GM12878 (cell line): ENCODE measurements at regions not wholly inside any gene's neighbourhood (a gene's known extent, or its start where the extent isn't known, plus 50 kb on each side); places are given as distances from the start of the nearest gene placed in this dataset.

ENCODE experiments used
- CTCF ChIP-seq, 3 experiments: IDR thresholded peaks in 2 of 3; conservative IDR thresholded peaks in 1 of 3; 2 replicates each; pipeline ENCODE4 v1.5.1; 2011; ENCODE audit warnings: low read depth in 3 of 3, low read length in 3 of 3, mild to moderate bottlenecking in 3 of 3, control low read depth in 2 of 3, moderate library complexity in 2 of 3, inconsistent platforms in 1 of 3, mixed read lengths in 1 of 3; ENCODE audit not compliant: control insufficient read depth in 2 of 3, insufficient read depth in 1 of 3; ENCODE audit errors: extremely low read depth in 1 of 3
- EZH2 ChIP-seq: IDR thresholded peaks from 2 replicates; pipeline ENCODE4 v1.6.1; 2012; ENCODE audit warnings: low read depth, mild to moderate bottlenecking, control low read depth, inconsistent platforms, low read length, borderline replicate concordance; ENCODE audit not compliant: control insufficient read depth
- IKZF1 ChIP-seq: fragments of 450-650 bp; conservative IDR thresholded peaks from 2 replicates; pipeline ENCODE4 v1.6.1; 2017; ENCODE audit warnings: antibody characterized with exemption, mild to moderate bottlenecking
- JUNB ChIP-seq: IDR thresholded peaks from 2 replicates; pipeline ENCODE4 v1.6.1; 2016; ENCODE audit warnings: antibody characterized with exemption, mild to moderate bottlenecking
- NBN ChIP-seq: fragments of 450-650 bp; IDR thresholded peaks from 2 replicates; pipeline ENCODE4 v1.6.1; 2016
- NFYB ChIP-seq: IDR thresholded peaks from 2 replicates; pipeline ENCODE4 v1.6.1; 2011; ENCODE audit warnings: low read depth, mild to moderate bottlenecking, low read length, improper control_type of control experiment, moderate library complexity; ENCODE audit not compliant: insufficient read depth
- NRF1 ChIP-seq: conservative IDR thresholded peaks from 2 replicates; pipeline ENCODE4 v1.6.1; 2011; ENCODE audit warnings: mild to moderate bottlenecking, low read depth, low read length, improper control_type of control experiment
- RAD21 ChIP-seq: IDR thresholded peaks from 2 replicates; pipeline ENCODE4 v1.6.1; 2011; ENCODE audit warnings: mild to moderate bottlenecking, low read depth, low read length, moderate library complexity; ENCODE audit not compliant: insufficient read depth
- RB1 ChIP-seq: fragments of 450-650 bp; formaldehyde crosslinking; IDR thresholded peaks from 2 replicates; pipeline ENCODE4 v1.6.1; 2017; ENCODE audit warnings: mild to moderate bottlenecking, borderline replicate concordance
- YY1 ChIP-seq: IDR thresholded peaks from 2 replicates; pipeline ENCODE4 v1.6.1; 2011; ENCODE audit warnings: low read depth, mild to moderate bottlenecking, low read length
- ZNF274 ChIP-seq: IDR thresholded peaks from one replicate; pipeline ENCODE4 v1.8.0; 2011; ENCODE audit not compliant: insufficient read length, insufficient read depth
- TF ChIP-seq, protein P1 (sequence below): IDR thresholded peaks from 2 replicates; pipeline ENCODE4 v1.6.1; 2012; ENCODE audit warnings: low read length, inconsistent platforms
- TF ChIP-seq, protein P2 (sequence below): fragments of 450-650 bp; IDR thresholded peaks from 2 replicates; pipeline ENCODE4 v1.6.1; 2017; ENCODE audit warnings: borderline replicate concordance
- TF ChIP-seq, protein P3 (sequence below): IDR thresholded peaks from 2 replicates; pipeline ENCODE4 v1.6.1; 2012; ENCODE audit warnings: mild to moderate bottlenecking, low read depth, low read length

DNA sequence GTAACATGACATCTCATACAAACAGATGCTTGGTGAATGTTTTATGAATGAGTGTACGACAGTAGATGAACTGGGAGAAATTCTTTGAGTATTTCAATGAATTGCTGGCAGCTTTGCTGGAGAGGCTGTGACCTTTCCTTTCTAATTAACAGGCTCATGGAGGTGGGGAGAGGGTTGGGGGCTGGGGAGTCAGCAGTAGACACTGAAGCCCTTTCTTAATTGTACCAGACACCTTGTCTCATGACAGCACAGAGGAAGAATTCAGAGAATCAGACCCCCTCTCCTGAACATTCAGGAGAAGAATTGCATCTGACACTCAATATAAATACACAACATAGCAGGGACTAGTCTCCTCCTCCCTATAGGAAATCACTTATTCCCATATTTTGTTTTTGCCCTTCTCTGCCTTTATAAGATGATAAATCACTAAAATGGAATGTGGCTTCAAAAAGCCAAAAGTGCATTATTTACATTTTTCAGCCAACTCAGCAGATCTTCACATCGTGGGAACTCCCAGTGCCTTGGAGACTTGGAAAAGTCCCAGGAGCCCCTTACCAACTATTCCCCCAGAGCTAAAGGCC is 66.2 kb upstream of the TPM1 start:
- TF ChIP-seq, protein P1, sequence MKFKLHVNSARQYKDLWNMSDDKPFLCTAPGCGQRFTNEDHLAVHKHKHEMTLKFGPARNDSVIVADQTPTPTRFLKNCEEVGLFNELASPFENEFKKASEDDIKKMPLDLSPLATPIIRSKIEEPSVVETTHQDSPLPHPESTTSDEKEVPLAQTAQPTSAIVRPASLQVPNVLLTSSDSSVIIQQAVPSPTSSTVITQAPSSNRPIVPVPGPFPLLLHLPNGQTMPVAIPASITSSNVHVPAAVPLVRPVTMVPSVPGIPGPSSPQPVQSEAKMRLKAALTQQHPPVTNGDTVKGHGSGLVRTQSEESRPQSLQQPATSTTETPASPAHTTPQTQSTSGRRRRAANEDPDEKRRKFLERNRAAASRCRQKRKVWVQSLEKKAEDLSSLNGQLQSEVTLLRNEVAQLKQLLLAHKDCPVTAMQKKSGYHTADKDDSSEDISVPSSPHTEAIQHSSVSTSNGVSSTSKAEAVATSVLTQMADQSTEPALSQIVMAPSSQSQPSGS = no peak
- TF ChIP-seq YY1 = no peak
- TF ChIP-seq NRF1 = no peak
- TF ChIP-seq, protein P2, sequence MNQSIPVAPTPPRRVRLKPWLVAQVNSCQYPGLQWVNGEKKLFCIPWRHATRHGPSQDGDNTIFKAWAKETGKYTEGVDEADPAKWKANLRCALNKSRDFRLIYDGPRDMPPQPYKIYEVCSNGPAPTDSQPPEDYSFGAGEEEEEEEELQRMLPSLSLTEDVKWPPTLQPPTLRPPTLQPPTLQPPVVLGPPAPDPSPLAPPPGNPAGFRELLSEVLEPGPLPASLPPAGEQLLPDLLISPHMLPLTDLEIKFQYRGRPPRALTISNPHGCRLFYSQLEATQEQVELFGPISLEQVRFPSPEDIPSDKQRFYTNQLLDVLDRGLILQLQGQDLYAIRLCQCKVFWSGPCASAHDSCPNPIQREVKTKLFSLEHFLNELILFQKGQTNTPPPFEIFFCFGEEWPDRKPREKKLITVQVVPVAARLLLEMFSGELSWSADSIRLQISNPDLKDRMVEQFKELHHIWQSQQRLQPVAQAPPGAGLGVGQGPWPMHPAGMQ = no peak
- TF ChIP-seq EZH2 = no peak
- TF ChIP-seq, protein P3, sequence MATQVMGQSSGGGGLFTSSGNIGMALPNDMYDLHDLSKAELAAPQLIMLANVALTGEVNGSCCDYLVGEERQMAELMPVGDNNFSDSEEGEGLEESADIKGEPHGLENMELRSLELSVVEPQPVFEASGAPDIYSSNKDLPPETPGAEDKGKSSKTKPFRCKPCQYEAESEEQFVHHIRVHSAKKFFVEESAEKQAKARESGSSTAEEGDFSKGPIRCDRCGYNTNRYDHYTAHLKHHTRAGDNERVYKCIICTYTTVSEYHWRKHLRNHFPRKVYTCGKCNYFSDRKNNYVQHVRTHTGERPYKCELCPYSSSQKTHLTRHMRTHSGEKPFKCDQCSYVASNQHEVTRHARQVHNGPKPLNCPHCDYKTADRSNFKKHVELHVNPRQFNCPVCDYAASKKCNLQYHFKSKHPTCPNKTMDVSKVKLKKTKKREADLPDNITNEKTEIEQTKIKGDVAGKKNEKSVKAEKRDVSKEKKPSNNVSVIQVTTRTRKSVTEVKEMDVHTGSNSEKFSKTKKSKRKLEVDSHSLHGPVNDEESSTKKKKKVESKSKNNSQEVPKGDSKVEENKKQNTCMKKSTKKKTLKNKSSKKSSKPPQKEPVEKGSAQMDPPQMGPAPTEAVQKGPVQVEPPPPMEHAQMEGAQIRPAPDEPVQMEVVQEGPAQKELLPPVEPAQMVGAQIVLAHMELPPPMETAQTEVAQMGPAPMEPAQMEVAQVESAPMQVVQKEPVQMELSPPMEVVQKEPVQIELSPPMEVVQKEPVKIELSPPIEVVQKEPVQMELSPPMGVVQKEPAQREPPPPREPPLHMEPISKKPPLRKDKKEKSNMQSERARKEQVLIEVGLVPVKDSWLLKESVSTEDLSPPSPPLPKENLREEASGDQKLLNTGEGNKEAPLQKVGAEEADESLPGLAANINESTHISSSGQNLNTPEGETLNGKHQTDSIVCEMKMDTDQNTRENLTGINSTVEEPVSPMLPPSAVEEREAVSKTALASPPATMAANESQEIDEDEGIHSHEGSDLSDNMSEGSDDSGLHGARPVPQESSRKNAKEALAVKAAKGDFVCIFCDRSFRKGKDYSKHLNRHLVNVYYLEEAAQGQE = no peak
- no peak for TF ChIP-seq CTCF (IDR thresholded peaks at IDR 0.05 in 2 of 3, conservative IDR thresholded peaks at IDR 0.05 in 1 of 3; ENCODE audit: control insufficient read depth in 2 of 3, extremely low read depth in 1 of 3, insufficient read depth in 1 of 3, low read depth in 3 of 3, low read length in 3 of 3)
- no peak for TF ChIP-seq NFYB
- no peak for TF ChIP-seq RB1
- no peak for TF ChIP-seq IKZF1
- no peak for TF ChIP-seq JUNB
- no peak for TF ChIP-seq NBN
- no peak for TF ChIP-seq ZNF274
- no peak for TF ChIP-seq RAD21
